NCI-H446 (cell line): ENCODE measurements at regions not wholly inside any gene's neighbourhood (a gene's known extent, or its start where the extent isn't known, plus 50 kb on each side); places are given as distances from the start of the nearest gene placed in this dataset.

Experiments
- DNase-seq, 2 experiments: peaks; one replicate each; lab custom pipeline; 2025; lab: John Stamatoyannopoulos, UW

GRCh38 chr1:244220410-244220809, 169.3 kb downstream of the ZBTB18 start:
- DNase-seq: no peak

- no peak for DNase-seq
Observed at GRCh38 chr1:244221991-244222390, 170.9 kb downstream of the ZBTB18 start.

- no peak for DNase-seq
Observed at GRCh38 chr1:244224487-244225430, 173.7 kb downstream of the ZBTB18 start.

GRCh38 chr1:244226435-244226834, 175.4 kb downstream of the ZBTB18 start:
- no peak for DNase-seq

- DNase-seq: no peak
Observed at GRCh38 chr1:244230470-244230869, 179.4 kb downstream of the ZBTB18 start.

GRCh38 chr1:244231193-244231571, 180.1 kb downstream of the ZBTB18 start:
- DNase-seq: no peak

- DNase-seq: no peak
Observed at GRCh38 chr1:244231572-244232315, 180.7 kb downstream of the ZBTB18 start.

- no peak for DNase-seq
Observed at GRCh38 chr1:244234009-244234643, 183.0 kb downstream of the ZBTB18 start.

- no peak for DNase-seq
Observed at GRCh38 chr1:244235157-244235556, 184.1 kb downstream of the ZBTB18 start.

- DNase-seq: no peak
Observed at GRCh38 chr1:244236101-244236500, 185.0 kb downstream of the ZBTB18 start.

- no peak for DNase-seq
Observed at GRCh38 chr1:244236721-244237120, 185.6 kb downstream of the ZBTB18 start.

- DNase-seq: no peak
Observed at GRCh38 chr1:244237445-244237844, 186.4 kb downstream of the ZBTB18 start.

GRCh38 chr1:244239261-244239770, 188.2 kb downstream of the ZBTB18 start:
- DNase-seq: no peak

GRCh38 chr1:244241438-244241837, 190.4 kb downstream of the ZBTB18 start:
- no peak for DNase-seq

- no peak for DNase-seq
Observed at GRCh38 chr1:244242446-244242845, 191.4 kb downstream of the ZBTB18 start.

- DNase-seq: no peak
Observed at GRCh38 chr1:244246334-244246733, 195.3 kb downstream of the ZBTB18 start.

GRCh38 chr1:244248426-244248825, 197.3 kb downstream of the ZBTB18 start:
- no peak for DNase-seq

- DNase-seq: no peak
Observed at GRCh38 chr1:244252211-244252610, 199.5 kb downstream of the ADSS2 start.

GRCh38 chr1:244254467-244254866, 197.2 kb downstream of the ADSS2 start:
- DNase-seq: no peak

- no peak for DNase-seq
Observed at GRCh38 chr1:244255426-244255965, 196.2 kb downstream of the ADSS2 start.

- no peak for DNase-seq
Observed at GRCh38 chr1:244256086-244256676, 195.5 kb downstream of the ADSS2 start.

GRCh38 chr1:244264163-244264562, 187.5 kb downstream of the ADSS2 start:
- no peak for DNase-seq
